Activated T-cell treated with anti-CD3 and anti-CD28 coated beads for 24 hours (primary cell): ENCODE measurements at regions not wholly inside any gene's neighbourhood (a gene's known extent, or its start where the extent isn't known, plus 50 kb on each side); places are given as distances from the start of the nearest gene placed in this dataset.
"Not testable (repeated sequence)": the region's sequence is repeated elsewhere in the genome, so short reads cannot be mapped to it uniquely, and the experiment has no call there.

Source experiments
- DNase-seq: peaks from one replicate; pipeline ENCODE4 v3.0.0-alpha.2; 2020; ENCODE audit warnings: low read depth

DNA sequence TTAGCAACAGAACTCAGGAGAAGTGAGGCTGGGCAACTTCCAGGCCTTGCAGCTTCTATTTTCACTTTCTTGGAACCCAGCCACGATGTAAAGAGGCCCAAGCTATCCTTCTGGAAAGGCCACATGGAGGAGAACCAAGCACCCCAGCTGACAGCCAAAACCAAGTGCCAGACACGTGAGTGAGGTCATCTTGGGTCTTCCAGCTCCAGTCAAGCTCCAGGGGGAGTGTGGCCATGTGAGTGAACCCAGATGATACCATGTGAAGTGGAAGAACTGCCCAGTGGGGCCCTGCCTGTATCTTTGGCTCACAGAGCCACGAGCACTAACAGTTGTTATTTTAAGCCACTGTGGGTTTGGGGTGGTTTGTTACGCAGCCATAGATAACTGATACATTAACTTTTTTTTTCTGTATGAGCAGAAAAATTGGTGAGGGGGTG, 126.8 kb upstream of the MAP1LC3B2 start:
- DNase-seq: no peak

DNA sequence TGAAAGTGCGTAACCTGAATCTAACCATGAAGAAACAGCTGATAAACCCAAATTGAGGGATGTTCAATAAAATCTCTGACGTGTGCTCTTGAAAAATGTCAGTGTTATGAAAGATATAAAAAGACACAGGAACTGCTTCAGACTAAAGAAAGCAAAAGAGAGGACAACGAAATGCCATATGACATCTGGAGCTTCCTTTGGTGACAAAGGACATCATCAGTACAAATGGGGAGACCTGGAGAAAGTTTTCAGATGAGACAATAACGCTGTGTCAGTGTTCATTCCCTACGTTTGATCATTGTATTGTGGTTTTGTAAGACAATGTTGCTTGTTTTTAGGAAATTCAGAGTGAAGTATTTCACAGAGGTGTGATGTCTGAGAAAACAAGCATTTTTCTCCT, 125.9 kb upstream of the MAP1LC3B2 start:
- no peak for DNase-seq

DNA sequence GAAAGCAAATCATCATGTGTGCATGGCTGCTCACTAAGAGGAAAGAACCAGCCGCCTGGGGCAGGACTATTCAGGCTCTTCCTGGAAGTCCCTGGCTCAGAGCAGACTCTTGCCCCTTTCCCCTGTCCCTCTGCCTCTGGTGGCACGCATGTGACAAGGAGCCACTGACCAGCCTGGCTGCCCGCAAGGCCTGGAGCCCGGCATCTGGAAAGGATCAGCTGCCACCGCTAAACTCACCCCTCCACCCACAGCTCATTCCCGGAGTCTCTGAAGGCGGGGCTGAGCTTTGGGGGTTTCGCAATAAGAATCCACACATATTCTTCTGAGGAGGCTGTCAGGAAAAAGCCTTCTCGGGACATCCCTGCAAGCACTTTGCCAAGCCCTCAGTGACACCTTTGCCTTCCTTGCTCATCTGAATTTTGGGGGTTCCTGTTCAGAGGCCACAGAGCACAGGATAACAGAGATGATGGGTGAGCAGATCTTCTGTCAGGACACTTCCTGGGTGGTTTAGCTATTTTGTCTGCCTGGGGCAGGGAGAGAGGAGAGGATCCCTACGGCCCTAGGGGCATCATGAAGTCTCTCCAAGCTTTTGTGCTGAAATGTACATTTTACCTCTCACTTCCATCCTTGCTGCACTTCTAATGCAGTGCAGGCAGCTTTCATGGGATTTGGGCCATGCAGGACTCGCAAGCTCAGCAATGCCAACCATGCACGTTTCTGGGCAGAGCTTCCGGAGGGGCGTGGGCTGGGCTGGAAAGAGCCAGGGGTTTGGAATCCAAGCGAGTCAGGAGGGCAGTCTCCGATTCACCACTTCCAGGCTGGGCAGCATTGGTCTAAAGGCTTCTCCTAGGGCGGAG, 124.8 kb upstream of the MAP1LC3B2 start:
- DNase-seq: no peak

- DNase-seq: no peak
Observed at GRCh38 chr12:116435984-116436383, 123.2 kb upstream of the MAP1LC3B2 start.

GRCh38 chr12:116436561-116437249, 122.5 kb upstream of the MAP1LC3B2 start:
- no peak for DNase-seq

- no peak for DNase-seq
Observed at GRCh38 chr12:116441292-116441691, 117.9 kb upstream of the MAP1LC3B2 start.

GRCh38 chr12:116442304-116442703, 116.9 kb upstream of the MAP1LC3B2 start:
- no peak for DNase-seq

GRCh38 chr12:116442946-116443345, 116.2 kb upstream of the MAP1LC3B2 start:
- no peak for DNase-seq

GRCh38 chr12:116443821-116444589, 115.2 kb upstream of the MAP1LC3B2 start:
- no peak for DNase-seq

GRCh38 chr12:116444590-116444943, 114.6 kb upstream of the MAP1LC3B2 start:
- no peak for DNase-seq

- no peak for DNase-seq
Observed at GRCh38 chr12:116448165-116448739, 110.9 kb upstream of the MAP1LC3B2 start.

DNA sequence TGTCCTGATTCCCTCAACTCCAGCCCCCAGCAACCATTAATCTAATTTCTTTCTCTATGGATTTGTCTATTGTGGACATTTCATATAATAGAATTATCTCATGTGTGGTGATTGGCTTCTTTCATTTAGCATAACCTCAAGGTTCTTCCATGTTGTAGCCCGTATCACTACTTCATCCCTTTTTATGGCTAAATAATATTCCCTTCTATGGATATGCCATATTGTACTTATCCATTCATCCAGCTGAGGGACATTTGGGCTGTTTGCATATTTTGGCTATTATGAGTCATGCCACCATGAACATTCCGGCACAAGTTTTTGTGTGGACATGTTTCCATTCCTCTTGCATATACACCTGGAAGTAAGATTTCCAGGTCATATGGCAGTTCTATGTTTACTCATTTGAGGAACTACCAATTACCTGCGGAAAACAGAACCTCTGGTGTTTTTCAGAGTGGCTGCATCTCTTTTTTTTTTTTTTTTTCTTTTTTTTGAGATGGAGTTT, 108.7 kb upstream of the MAP1LC3B2 start:
- no peak for DNase-seq

- not testable (repeated sequence) for DNase-seq
Observed at GRCh38 chr12:116452975-116453374, 106.2 kb upstream of the MAP1LC3B2 start.

GRCh38 chr12:116453631-116454030, 105.5 kb upstream of the MAP1LC3B2 start:
- DNase-seq: no peak

DNA sequence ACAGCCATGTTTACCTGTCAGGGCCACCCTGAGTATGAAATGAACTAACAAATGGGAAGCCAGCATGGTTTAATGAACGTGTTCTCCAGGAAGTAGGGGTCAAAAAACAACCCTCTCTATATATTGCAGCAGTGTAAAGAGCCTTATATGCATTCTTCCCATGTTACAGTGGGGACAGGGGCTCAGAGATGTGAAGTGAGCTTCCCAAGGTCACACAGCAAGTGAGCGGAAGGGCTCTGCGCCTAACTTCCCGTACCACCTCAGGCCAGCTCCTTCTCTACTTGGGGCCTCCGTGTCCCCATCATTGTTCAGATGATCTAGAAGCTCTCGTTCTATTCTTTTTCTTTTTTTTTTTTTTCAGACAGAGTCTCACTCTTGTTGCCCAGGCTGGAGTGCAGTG, 105.1 kb upstream of the MAP1LC3B2 start:
- DNase-seq: no peak

- DNase-seq: no peak
Observed at GRCh38 chr12:116454950-116455447, 104.2 kb upstream of the MAP1LC3B2 start.

GRCh38 chr12:116455540-116456329, 103.4 kb upstream of the MAP1LC3B2 start:
- DNase-seq: no peak

DNA sequence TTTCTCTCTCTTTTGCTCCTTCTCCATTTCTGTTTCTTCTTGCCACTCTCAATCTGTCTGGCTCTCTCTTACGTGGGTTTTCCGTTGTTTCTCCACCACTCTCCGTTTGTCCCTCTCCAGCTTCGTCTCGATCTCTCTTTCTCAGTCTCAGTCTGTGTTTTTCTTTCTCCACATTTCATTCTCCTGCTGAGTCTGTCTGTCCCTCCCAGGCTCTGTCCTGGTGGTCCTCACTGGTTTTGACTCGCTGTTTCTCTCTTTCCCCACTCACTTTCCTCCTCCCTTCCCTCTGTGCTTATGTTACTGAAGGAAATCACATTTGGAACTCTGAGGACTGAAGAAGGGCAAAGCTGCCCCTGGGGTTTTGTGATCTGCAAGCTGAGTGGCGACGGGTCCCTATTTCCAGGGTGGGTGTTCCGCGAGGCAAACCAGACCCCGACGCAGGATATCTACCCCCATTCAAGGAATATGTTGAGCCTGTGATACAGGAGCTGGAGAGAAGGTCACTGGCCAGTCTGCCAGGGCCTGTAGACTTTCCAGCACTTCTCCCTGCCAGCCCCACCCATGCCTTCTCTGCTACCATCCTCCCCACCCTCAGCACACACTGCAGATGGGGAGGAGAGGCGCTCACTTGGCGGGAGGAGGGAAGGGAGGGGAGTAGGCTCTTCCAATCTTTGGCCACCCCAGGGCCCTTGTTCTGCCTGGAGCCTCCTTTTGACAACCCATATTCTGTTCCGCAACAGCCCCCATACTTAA, 102.7 kb upstream of the MAP1LC3B2 start:
- no peak for DNase-seq

DNA sequence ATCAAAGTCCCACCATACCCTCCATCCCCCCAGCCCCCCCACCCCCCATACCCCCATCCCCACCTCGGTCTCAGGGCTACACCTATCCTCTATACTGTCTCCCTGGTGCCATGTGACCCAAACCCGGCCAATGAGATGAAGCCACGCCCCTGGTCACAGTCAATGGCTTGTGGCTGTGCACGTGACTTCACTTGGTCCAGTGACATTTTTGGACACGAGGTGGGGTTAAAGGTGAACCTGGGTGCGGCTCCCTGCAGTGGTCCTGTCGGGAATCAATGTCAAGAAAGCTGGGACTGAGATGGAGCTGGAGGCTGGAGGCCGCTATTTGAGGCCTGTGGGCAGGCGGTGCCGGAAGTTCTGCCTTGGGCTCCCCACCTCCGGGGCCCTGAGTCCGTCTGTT, 100.7 kb upstream of the MAP1LC3B2 start:
- no peak for DNase-seq
